A204.1 (cell line): ENCODE measurements at regions not wholly inside any gene's neighbourhood (a gene's known extent, or its start where the extent isn't known, plus 50 kb on each side); places are given as distances from the start of the nearest gene placed in this dataset.

ENCODE experiments used
- FAIRE-seq: peaks from 2 replicates; lab custom pipeline; 2012; peaks lifted over from hg19 to GRCh38; lab: Jason Lieb, UNC

DNA sequence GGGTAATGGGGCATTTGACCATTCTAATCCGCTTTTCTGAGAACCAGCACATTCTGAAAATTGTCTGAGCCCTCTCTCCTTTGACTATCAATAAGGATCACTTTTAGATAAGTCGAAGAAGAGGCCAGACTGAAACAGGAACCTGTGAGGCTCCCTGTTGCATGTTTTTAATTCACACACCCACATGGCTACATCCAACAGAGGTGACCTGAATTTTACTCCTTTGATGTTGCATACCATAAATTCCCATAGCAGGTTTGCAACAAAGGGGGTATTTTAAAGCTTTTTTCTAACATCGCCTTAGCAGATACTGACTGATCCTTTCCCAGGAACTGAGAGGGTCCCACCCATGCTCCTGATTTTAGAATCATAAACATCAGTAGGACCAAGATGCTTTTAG is 450.8 kb downstream of the USP25 start:
- no peak for FAIRE-seq

DNA sequence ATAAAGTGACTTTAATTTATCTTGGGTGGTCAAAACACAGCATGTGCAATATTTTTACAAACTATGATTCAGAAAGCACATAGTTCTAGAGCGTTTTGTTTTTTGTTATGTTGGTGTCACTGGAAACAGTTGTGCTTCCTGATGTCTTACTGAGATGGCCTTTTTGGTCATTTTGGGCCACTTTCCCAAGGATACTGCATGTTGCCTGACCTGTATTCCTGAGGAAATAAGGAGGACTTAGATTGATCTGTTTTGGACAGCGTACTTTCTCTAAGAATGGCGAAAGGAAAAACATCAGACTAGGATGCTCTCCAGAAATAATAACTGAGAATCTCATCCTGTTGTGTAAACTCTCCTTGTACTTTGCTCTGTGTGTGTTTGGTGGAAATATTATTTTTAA is 451.2 kb downstream of the USP25 start:
- FAIRE-seq: peak; percentile 99

DNA sequence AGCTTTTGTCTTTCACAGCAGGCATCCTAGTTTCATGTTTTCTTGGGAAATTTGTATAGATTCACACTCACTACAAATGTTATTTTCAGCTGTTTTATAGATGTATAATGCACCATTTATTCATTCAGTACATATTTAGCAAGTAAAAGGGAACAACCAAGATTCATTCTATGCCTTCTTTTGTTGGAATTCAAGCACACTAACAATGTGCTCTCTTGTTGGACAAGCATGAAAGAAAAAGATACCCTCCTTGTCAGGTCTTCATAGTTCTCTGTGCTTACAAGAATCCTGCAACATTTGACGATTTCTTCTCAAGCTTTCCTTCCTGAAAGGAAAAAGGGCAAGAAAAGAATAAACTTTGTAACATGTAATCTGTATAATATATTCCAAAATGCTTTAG is 456.0 kb downstream of the USP25 start:
- FAIRE-seq: peak; percentile 71

DNA sequence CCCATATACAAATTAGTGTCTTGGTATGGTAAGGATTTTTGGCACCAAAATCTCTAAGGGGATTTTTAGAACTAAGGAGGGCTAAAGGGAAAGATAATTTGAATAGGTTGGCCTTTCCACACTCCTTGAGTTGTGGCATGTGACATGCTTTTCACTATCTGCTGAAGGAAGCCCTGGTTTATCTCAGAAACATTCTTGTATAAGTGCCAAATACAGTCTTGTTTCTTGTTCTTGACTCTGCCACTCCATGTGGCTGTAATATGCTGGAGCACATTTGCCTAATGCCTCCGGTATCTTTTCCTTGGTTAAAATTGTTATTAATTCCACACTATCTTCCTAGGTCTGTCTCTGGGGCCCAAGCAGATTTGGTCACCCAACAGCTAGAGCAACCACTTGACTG is 457.0 kb downstream of the USP25 start:
- FAIRE-seq: no peak

DNA sequence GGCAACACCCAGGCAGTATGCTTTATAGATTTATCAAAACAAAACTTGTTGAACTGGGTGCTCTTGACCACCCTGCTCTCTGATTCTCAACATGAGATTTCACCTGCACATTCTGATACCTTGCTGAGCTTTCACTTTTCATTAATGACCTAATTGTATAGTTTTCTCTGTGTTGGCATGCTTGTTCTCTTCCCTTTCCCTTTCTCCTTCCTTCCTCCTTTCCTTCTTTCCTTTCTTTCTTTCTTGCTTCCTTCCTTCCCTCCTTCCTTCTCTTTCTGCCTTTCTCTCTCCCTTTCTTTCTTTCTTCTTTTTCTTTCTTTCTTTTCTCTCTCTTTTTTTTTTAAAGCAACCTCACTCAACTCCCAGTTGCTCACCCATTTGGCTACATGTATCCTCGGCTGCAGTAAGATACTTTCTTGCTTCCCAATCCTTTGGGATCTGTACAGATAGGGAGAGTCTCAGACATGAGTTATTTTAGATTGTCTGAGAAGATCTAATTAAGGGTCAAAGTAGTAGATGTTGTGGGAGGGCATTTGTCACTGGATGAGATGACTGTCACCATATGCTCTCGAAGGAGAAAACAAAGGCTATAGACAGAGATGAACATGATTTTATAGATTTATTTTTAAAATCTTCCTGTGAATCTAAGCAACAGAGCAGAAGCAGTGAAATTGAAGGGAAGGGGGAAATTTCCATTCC is 458.0 kb downstream of the USP25 start:
- FAIRE-seq: no peak

DNA sequence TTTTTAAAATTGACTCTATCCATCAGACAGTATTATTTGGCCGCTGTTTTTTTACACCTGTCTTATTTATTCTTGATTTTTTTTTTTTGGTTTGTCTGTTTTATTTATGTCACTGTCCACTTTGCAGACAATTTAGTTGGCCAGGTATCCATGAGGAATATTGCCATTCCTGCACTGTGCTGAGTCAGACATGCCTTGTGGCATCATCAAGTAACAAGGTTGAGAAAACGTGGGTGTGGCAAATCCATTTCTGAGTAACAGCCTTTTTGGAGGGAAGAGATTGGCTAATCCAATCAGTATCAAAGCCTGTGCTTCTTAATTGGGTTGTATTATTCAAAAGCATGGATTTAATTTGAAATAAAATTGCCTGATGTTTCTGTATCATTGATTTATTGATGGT is 463.1 kb downstream of the USP25 start:
- FAIRE-seq: no peak

DNA sequence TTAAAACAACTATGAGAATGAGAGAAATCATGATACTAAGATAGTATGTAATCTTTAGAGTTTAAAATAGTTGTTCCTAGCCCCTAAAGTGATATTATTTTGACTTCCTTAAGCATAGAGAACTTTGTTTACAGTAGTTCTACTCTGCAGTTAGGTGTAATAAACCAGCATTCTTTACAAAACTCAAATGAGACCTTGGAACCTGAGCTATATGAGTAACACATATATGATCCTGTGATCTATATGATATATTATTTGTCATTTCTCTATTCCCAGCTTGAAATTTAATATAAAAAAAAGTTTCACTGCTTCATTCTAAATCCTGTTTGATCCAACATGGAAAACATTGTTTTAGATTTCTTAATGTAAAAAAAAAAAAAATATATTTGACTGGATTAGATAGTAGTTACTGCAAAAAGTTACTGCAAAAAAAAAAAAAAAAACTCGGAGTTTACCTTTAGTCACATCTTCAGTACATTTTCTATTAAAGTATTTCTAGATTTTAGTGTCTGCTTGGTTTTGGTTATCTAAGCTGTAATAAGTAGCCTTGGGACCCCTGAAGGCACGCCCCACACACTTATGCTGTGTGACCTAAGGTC is 463.8 kb downstream of the USP25 start:
- no peak for FAIRE-seq

DNA sequence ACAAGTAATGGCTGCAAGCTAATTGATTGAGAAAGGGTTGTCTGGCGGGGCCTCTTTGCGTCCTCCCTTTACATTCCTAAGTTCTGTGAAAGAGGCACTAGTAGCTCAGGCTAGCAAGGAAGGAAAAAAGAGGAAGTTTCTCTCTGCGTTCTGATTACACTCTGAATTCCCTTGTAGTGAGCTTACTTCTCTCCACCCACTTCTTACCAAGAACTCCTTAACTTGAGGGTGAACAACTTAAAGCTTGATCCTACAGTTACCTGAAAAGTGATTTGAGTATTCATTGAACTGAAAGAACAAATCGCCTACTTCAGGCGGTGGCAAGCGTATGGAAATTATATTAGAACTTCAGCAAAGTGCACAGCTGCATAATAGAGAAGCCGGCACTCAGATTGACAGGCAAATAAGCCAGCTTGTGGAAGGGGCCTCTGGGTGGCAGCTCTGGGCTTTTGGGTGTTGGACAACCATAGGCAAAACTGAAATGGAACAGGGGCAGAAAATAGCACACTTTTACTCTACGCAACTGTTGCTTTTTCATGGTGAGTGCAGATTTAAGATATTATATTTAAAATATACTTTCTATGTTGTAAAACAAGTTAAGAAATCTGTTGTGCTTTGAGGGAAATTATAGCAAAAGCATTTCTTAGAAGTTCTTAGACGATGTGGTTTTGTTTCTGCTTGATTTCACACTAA is 464.5 kb downstream of the USP25 start:
- no peak for FAIRE-seq

DNA sequence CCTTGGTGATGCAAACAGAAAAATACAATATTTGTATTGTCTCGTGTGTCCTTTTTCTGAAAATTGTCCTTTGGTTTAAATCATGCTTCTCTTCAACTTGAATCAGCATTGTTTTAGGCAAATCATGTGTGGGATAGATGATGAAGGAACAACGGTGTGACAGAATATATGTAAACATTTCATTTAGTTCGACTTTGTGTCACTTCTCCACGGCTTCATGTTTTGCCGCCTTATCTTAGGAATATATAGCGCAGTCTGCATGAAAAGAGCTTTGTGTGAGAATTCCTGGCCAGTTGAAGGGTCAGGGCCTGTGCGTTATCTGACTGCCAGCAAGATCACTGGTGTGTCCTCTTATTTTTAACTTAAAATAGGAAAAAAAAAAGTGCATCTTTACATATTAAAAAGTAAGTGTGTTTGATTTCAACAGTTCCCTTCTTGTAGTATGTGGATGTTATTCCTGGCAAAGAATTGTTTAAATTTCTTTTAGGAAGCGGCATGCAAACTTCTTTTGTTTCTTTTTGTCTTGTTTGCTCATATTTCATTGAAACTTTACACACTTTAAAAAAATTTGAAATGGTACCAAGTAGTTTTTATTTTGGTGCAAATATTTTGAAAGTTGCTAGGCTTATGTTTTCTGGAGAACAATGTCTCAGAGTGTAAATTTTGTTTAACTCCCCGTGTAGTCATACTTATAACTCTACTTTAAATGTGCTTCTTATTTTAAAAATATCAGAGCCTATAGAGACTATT is 465.2 kb downstream of the USP25 start:
- peak; percentile 98 for FAIRE-seq

DNA sequence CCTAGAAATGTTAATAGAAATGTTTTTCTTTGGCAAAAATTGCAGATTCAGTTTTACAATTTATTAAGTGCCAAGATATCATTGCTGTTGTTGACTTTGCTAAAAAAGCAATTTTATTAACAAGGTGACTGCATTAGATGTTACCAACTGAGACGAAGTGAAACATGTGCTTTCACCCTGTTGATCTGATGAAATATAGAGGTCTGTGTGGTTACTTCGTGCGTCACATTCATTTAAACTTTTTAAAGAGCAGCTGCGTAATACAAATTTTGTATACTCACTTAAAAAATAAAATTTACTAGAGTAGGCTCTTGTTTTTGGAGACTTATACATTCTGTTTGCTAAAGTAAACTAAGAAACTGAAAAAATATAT is 465.7 kb downstream of the USP25 start:
- FAIRE-seq: no peak

DNA sequence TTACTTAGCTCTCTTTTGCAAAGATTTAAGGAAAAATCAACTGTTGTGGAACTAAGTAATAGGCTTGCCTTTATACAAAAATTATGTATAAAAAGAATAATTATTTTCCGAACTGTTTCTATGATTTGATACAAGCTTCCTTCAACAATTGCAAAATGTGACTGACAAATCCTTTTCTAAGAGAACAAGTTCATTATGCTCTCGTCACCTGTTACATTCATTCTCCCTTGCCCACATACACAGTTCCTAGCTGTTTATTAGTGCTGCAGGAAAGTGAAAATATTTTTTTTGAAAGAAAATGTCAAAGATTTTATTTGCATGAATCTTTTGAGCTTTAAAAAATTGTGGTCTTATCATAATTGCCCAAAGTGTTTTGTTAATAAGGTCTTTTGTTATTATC is 466.2 kb downstream of the USP25 start:
- FAIRE-seq: no peak

DNA sequence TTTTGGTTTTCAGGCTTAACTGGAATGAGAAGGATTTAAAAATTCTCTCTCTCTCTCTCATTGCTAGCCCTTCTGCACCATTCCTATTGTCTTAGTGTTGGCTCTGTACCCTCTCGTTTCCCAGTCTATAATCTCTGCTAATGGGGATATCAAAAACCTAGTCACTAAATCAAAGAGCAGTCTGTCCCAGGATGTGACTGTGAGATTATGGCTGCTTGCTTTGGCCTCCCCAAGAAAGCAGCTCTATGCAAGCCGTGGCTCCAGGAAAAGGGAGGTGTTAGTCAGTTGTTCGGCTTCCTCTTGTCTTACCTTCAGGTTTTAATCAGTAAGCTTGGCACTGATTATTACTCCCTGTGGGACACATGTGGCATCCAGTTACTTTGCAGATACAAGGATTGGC is 468.8 kb downstream of the USP25 start:
- no peak for FAIRE-seq

DNA sequence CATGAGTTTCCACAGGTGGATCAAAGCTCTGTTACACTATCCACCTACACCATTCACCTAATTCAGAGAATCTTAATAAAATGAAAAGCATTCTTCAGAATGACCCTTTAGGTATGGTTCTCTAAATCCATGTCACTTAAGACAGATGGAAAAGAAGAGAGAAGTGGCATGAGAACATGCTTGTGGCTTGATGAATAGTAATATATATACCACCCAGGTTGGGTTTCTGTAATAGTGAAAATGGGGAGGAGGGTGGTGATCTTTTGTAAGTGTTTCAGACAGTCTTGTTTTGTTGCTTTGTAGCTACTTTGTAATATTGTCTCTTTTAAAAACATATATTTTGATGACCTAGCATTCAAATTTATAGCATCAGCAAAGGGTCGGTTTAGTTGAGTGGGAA is 469.8 kb downstream of the USP25 start:
- FAIRE-seq: no peak

DNA sequence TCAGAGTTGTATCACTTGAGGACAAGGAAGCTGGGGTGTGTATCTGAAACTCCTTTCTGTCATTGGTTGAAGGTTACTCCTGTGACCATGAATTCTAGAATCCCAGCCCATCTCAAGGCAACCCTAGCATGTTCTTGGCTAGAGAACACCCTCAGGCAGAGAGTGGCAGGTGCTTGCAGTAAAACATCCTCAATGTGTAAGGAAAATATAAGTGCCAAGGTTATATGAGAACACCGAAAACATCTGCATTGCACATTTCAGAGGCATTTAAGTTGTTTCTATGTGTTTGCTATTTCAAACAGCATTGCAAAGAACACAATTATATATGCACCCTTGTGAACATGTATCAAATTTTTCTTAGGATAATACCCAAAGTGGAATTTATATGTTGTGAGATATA is 471.9 kb downstream of the USP25 start:
- FAIRE-seq: no peak

DNA sequence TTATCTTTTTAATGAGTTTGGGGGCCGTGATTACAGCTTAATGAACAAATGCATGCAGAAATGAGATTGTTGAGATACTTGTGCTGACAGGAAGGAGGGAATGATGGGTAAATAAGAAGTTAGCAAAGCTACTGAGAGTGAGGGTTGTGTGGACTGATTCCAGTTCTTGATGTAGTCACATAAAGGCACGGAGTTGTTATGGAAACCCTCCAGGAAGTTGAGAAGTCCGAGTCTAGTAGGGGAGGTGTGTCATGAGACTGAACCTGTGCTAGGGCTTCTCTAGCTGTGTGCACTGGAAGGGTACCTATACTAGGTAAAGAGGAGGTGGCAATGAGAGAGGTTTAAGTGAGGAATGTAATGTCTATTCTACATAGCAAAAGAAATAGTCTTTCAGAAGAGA is 475.7 kb downstream of the USP25 start:
- FAIRE-seq: no peak

DNA sequence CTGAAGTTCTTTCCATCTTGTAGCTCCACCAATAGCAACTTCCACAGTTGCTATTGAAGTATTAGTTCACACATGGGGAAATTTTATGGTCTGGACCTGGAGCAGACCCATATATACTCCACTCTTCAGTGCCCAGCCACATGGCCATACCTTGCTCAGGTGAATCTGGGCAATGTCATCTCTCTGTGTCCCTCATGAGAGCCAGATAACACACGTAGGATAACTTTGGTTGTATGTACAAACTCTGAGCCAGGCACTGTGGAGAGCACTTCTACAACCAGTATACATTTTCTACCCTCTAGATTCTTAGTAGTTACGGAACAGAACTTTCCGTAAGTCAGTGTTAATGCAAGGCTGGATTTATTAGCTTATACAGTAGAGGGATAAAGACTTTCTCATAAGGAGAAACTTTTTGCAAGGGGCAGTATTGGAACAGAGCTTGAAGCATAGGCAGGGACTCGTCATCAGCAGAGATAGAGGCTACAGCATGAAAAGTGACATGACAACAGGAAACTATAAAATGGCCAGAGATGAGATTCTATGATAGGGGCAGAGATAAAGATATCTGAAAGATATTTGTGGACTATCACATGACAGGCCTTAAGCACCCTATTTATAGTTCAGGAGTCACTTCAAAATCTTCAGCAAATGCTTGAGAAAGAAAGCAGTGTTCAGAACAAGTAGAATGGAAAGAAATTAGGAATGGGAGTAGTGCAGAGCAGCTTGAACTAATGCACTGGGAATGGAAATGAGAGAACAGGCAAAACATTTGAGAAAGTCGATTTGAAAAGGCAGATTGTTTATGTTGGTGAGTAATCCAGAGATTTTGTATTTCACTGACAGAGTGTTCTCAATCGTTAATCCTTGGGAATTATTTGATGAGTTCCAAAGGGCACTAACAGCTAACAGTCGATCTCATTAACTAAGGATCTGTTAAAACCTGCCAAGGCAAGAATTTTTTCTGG is 481.8 kb downstream of the USP25 start:
- FAIRE-seq: peak; percentile 86

DNA sequence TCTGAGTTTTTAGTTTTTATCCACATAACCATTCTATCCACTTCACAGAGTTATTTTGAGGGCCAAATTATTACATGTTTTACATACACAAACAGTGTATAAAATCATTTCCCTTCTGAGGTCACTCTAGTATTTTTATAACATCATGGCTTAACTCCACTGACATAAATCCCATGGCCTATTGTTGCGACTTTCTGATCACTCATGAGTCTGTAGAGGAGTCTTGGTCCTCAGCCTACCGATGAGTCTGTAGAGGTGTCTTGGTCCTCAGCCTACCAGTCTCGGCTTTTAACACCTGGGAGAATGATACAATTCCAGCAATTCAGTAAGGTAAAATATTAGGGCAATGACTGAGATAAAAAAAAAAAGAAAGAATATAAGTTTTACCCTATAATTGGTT is 483.7 kb downstream of the USP25 start:
- FAIRE-seq: no peak

DNA sequence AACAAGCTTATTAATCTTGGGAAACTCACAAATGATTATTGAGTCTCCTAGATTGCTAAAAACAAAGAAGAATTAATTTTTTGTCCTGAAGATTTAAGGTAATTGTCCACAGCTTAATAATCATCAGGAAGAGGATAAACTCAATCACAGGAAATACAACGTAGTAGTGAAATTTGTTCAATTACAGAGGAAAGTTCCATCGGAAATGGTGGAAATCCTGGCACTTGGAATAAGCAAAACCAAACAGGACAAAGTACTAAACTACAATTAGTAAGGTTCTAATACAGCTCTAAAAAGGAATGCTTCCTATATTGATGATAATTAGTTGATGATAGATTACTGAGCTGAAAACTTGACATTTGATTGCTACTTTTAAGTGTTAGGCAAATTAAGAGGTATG is 485.4 kb downstream of the USP25 start:
- FAIRE-seq: no peak

DNA sequence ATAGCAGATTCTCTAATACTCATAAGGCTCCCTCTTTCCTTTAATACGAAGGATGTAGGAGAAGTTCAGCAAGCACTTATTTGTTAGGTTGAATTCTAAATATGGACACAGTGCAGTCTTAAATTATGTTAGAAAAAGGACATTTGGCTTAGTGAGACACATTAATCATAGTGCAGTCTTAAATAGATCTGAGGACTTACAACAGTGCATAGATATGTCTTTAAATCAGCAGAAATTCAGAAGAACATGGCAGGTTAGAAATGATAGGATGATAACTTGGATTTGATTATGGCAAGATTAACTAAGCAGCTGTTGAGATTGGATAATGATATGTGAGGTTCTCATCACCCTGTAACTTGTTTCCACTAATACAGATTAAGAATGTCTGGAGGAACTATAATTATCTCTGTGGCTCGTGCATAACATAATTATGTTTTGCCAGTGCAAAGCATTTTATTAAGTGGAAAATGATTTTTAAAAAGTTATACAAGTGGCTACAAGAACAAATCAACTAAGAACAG is 485.9 kb downstream of the USP25 start:
- FAIRE-seq: no peak

DNA sequence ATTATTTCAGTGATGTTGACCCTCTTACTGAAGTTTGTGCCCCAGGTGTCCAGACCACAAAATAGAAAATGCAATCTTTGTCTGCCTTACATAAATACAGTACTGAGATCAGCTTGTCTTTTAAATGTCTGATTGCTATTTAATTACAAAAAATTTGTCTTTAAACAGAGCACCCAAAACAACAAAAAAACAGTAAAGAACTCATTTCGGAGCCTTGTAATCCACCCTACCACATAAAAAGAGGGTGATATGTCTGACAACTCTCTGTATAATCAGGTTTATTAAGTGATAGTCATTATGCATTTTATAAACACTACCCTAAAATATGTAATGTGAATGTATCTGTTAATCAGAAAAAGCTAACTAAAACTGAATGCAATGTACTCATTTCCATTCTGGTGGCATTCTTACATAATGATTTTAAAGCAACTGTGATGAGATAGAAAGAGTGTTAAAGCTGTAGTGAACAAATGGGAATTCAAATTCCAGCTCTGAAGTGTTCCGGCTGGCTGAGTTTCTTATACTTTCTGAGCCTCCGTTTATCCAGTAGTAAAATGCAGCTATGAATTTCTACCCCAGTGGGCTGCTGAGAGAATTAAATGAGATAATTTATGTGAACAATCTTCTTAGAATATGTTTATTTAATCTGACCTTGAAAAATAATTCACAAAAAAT is 486.6 kb downstream of the USP25 start:
- no peak for FAIRE-seq

DNA sequence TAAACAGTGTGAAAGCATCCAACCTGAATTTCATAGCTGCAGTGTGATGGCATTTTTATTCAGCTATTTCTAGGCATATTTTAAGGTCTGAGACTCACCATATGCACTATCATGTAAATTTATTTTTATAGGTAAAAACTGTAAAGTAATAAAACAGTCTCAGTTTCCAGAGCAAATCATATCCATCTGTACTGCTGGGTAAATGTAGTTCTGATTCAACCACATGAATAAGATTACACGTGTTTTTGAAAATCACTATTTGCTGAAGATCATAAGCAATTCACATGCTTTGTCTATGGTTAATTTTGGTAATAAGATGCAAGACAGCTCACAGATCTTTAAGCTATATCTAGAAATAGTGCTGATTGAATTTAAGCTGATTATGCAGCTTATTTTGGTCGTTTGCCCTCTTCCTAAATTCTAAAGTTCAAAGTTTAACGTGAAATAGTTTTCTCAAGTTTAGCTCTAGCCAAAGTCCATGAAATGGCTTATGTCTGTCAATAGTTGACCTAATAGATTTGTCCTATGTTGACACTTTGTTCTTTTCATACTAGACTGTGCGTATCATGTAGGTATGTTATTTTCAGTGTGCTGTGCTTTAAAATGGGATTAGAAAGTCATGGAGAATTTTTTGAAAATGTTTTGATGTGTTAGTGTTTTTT is 489.0 kb downstream of the USP25 start:
- no peak for FAIRE-seq
